ENCODE measurements at regions not wholly inside any gene's neighbourhood (a gene's known extent, or its start where the extent isn't known, plus 50 kb on each side); places are given as distances from the start of the nearest gene placed in this dataset.

DNA sequence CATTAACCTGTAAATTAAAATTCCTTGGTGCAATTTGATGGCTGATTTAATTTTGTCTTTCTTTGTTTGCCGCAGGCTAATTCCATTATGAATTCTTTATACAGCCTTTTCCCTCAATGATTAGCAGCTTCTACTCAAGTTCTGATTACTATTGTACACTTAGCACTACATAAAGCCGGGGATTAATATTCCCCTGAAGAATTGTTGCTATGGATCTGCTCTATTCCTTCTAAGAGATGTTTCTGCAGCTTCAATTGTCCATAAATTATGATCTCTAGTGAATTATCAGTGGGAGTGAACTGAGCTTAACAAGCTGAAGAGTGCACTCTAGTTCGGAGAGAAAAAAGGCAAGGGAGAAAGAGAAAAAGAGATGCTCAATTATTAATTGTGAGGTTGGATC, 433.7 kb upstream of the SPRED2 start:
- no peak overlapping the region for H3K4me3 ChIP-seq
- no peaks in the 10 kb centered on the region for H3K9me3 ChIP-seq
- H3K4me1 ChIP-seq: no peaks in the 10 kb centered on the region
- peaks cover 25% of the 10 kb centered on the region for H3K27me3 ChIP-seq
- H3K36me3 ChIP-seq: no peaks in the 10 kb centered on the region
- H3K27ac ChIP-seq: no peak overlapping the region
- TF ChIP-seq POLR2AphosphoS5 (IDR thresholded peaks at IDR 0.05) (no peak), POLR2A (IDR thresholded peaks at IDR 0.05) (no peak), EP300 (IDR thresholded peaks at IDR 0.05) (no peak)
- TF ChIP-seq, protein P1, sequence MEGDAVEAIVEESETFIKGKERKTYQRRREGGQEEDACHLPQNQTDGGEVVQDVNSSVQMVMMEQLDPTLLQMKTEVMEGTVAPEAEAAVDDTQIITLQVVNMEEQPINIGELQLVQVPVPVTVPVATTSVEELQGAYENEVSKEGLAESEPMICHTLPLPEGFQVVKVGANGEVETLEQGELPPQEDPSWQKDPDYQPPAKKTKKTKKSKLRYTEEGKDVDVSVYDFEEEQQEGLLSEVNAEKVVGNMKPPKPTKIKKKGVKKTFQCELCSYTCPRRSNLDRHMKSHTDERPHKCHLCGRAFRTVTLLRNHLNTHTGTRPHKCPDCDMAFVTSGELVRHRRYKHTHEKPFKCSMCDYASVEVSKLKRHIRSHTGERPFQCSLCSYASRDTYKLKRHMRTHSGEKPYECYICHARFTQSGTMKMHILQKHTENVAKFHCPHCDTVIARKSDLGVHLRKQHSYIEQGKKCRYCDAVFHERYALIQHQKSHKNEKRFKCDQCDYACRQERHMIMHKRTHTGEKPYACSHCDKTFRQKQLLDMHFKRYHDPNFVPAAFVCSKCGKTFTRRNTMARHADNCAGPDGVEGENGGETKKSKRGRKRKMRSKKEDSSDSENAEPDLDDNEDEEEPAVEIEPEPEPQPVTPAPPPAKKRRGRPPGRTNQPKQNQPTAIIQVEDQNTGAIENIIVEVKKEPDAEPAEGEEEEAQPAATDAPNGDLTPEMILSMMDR (IDR thresholded peaks at IDR 0.05): no peak
- WGBS, 2 donors (ENCODE audit: low coverage in 1 of 2): 67 to 86% methylated on average over 1 to 2 of the region's 3 CpGs
- no peak for ATAC-seq

DNA sequence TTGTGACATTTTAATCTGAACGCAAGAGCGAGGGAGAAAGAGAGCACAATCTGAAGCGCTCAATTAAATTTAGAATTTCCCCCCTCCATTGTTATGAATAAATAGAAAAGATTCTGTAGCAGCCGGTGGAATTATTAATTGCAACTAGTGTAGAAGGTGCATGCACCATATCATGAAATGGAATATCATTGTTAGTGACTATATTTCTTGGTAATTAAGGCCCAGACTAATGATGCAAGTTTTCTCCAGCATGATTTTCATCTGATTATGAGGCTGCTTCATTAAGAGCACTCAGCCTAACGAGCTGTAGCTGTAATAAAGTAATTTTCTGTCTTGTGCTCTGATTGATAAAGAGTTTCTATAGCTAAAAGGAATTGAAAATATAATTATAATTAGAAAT, 432.2 kb upstream of the SPRED2 start:
- 89 to 90% methylated on average over 5 of the region's 5 CpGs for WGBS, 2 donors (ENCODE audit: low coverage in 1 of 2)
- TF ChIP-seq, protein P1 (IDR thresholded peaks at IDR 0.05): no peak
- TF ChIP-seq EP300 (IDR thresholded peaks at IDR 0.05) (no peak), POLR2AphosphoS5 (IDR thresholded peaks at IDR 0.05) (no peak), POLR2A (IDR thresholded peaks at IDR 0.05) (no peak)
- no peak overlapping the region for H3K27ac ChIP-seq

DNA sequence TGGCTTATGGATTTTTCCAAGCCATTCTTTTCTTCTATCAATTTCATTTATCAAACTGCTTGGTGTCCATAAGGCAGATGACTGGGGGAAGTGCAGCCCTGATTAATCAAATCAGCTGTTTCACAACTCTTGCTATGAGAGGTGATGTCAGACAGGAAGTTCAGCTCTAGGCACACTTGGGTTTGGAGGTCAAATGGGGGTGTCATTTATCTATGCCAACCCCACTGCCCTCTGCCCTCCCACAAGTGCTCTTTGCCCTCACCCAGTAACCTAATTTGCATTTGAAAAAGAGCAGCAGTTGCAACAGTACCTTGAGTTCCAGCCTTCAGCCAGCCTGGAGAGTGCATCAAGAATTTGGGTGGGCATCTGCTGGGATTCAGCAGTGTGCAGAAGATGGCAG, 431.3 kb upstream of the SPRED2 start:
- Histone ChIP-seq H3K4me3 (no peak overlapping the region), H3K4me1 (no peaks in the 10 kb centered on the region), H3K27me3 (peaks cover 19% of the 10 kb centered on the region), H3K27ac (no peak overlapping the region), H3K36me3 (no peaks in the 10 kb centered on the region), H3K9me3 (no peaks in the 10 kb centered on the region)
- TF ChIP-seq, protein P1 (IDR thresholded peaks at IDR 0.05): no peak
- TF ChIP-seq EP300 (IDR thresholded peaks at IDR 0.05) (no peak), POLR2A (IDR thresholded peaks at IDR 0.05) (no peak), POLR2AphosphoS5 (IDR thresholded peaks at IDR 0.05) (no peak)
- ATAC-seq: no peak

More for the DNA sequence above, 432.2 kb upstream of the SPRED2 start:
- Histone ChIP-seq H3K36me3 (no peaks in the 10 kb centered on the region), H3K27me3 (peaks cover 25% of the 10 kb centered on the region), H3K4me3 (no peak overlapping the region), H3K9me3 (no peaks in the 10 kb centered on the region), H3K4me1 (no peaks in the 10 kb centered on the region)
- ATAC-seq: no peak

DNA sequence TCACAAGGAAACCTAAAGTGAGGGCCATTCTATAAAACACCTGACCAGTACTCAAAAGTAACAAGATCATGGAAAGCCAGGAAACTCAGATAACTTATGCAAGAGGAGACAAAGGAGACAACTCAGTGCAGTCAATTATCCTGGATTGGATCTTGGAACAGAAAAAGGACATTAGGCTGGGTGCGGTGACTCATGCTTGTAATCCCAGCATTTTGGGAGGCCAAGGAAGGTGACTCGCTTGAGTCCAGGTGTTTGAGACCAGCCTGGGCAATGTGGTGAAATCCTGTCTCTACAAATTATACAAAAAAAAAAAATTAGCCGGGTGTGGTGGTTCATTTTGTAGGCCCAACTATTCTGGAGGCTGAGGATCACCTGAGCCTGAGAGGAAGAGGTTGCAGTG, 424.5 kb upstream of the SPRED2 start:
- Histone ChIP-seq H3K9me3 (no peaks in the 10 kb centered on the region), H3K27me3 (no peaks in the 10 kb centered on the region), H3K4me3 (no peak overlapping the region), H3K4me1 (no peaks in the 10 kb centered on the region), H3K27ac (no peak overlapping the region), H3K36me3 (no peaks in the 10 kb centered on the region)
- WGBS, 2 donors (ENCODE audit: low coverage in 1 of 2): 89 to 90% methylated on average over 2 to 3 of the region's 3 CpGs
- no peak for ATAC-seq
- TF ChIP-seq POLR2A (IDR thresholded peaks at IDR 0.05) (no peak), EP300 (IDR thresholded peaks at IDR 0.05) (no peak), POLR2AphosphoS5 (IDR thresholded peaks at IDR 0.05) (no peak)
- TF ChIP-seq, protein P1 (IDR thresholded peaks at IDR 0.05): no peak

DNA sequence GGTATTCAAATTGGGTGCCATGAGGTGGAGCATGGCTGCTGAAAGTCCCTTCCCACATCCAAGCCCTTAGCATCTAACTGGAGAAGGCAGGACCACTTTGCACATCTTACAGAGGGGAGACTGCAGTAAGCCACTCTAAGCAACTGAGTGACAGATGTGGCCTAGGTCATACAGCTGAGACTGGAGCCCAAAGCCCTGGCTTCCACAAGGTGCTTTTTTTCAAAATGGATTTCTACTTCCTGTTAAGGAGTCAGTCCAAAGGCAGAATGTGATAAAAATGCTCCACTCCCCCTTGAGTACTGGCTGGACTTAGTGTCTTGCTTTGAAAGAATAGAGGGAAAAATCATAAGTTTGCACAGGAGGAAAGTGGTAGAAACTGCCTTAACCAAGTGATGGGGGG, 424.0 kb upstream of the SPRED2 start:
- H3K27ac ChIP-seq: no peak overlapping the region
- TF ChIP-seq, protein P1 (IDR thresholded peaks at IDR 0.05): no peak
- TF ChIP-seq POLR2AphosphoS5 (IDR thresholded peaks at IDR 0.05) (no peak), EP300 (IDR thresholded peaks at IDR 0.05) (no peak), POLR2A (IDR thresholded peaks at IDR 0.05) (no peak)
- H3K4me3 ChIP-seq: no peak overlapping the region
- H3K9me3 ChIP-seq: no peaks in the 10 kb centered on the region
- H3K4me1 ChIP-seq: no peaks in the 10 kb centered on the region
- ATAC-seq: no peak
- H3K27me3 ChIP-seq: no peaks in the 10 kb centered on the region
- H3K36me3 ChIP-seq: no peaks in the 10 kb centered on the region

Measured in gastroesophageal sphincter (tissue), 4 donors.